ENCODE measurements at regions not wholly inside any gene's neighbourhood (a gene's known extent, or its start where the extent isn't known, plus 50 kb on each side); places are given as distances from the start of the nearest gene placed in this dataset.
"Not testable (repeated sequence)": the region's sequence is repeated elsewhere in the genome, so short reads cannot be mapped to it uniquely, and the experiment has no call there.

- WGBS (ENCODE audit: extremely low coverage, insufficient coverage, low lambda C conversion rate), result no CpG with 5 or more reads among the region's 2 CpGs
- no peak overlapping the region for H3K56ac ChIP-seq (ENCODE audit: low read length)
These were observed 229.6 kb downstream of the FBXO8 start for GRCh38 chr4:174053895-174054294.

DNA sequence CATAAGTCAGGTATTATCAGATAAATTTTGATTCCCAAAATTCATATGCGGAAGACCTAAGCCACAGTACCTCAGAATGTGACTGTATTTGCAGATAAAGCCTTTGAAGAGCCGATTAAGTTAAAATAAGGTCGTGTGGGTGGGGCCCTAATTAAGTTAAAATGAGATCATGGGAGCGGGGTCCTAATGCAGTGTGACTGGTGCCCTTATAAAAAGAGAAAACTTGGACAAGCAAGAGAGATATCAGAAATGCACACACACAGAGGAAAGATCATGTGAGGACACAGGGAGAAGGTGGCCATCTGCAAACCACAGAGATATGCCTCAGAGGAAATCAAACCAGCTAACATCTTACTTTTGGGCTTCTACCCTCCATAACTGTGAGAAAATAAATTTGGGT is 236.1 kb downstream of the FBXO8 start:
- no peak overlapping the region for H3K4ac ChIP-seq (ENCODE audit: low read depth, low read length)
- no peak overlapping the region for H3K18ac ChIP-seq (ENCODE audit: low read length)
- H3K27me3 ChIP-seq (ENCODE audit: insufficient read depth, low read length, poor library complexity), result no peaks in the 10 kb centered on the region
- no peak for DNase-seq
- no peak overlapping the region for H3K23ac ChIP-seq (ENCODE audit: low read length)
- no peaks in the 10 kb centered on the region for H3K36me3 ChIP-seq (ENCODE audit: control insufficient read depth, insufficient read depth, low read length)
- no peak overlapping the region for H4K5ac ChIP-seq (ENCODE audit: low read length)
- H2BK5ac ChIP-seq (ENCODE audit: low read length), result no peak overlapping the region
- no peak overlapping the region for H3K4me3 ChIP-seq (ENCODE audit: low read length)
- H4K8ac ChIP-seq (ENCODE audit: low read depth, low read length), result no peak overlapping the region
- H3K4me1 ChIP-seq (ENCODE audit: control insufficient read depth, low read depth, low read length), result no peaks in the 10 kb centered on the region
- no peak overlapping the region for H3K9ac ChIP-seq (ENCODE audit: low read length)
- no peak overlapping the region for H3K4me2 ChIP-seq (ENCODE audit: low read length)
- no peak overlapping the region for H2AK5ac ChIP-seq (ENCODE audit: low read length)
- H2BK15ac ChIP-seq (replicated peaks; ENCODE audit: low read depth), result no peak overlapping the region
- no peaks in the 10 kb centered on the region for H3K79me1 ChIP-seq (ENCODE audit: low read length)
- no CpG with 5 or more reads among the region's 4 CpGs for WGBS (ENCODE audit: extremely low coverage, insufficient coverage, low lambda C conversion rate)
- no peaks in the 10 kb centered on the region for H3K79me2 ChIP-seq (ENCODE audit: control insufficient read depth, insufficient read depth, low read length)
- H2BK120ac ChIP-seq (ENCODE audit: low read depth, low read length), result no peak overlapping the region
- no peak overlapping the region for H3K56ac ChIP-seq (ENCODE audit: low read length)
- no peak overlapping the region for H3K27ac ChIP-seq (ENCODE audit: low read depth, low read length)

More at GRCh38 chr4:174053895-174054294, 229.6 kb downstream of the FBXO8 start:
- Histone ChIP-seq H3K4me2 (ENCODE audit: low read length) (no peak overlapping the region), H3K27me3 (ENCODE audit: insufficient read depth, low read length, poor library complexity) (no peaks in the 10 kb centered on the region), H3K18ac (ENCODE audit: low read length) (no peak overlapping the region), H3K36me3 (ENCODE audit: control insufficient read depth, insufficient read depth, low read length) (no peaks in the 10 kb centered on the region), H3K9ac (ENCODE audit: low read length) (no peak overlapping the region), H3K79me1 (ENCODE audit: low read length) (no peaks in the 10 kb centered on the region), H3K23ac (ENCODE audit: low read length) (no peak overlapping the region), H3K79me2 (ENCODE audit: control insufficient read depth, insufficient read depth, low read length) (no peaks in the 10 kb centered on the region), H3K27ac (ENCODE audit: low read depth, low read length) (no peak overlapping the region), H2BK5ac (ENCODE audit: low read length) (no peak overlapping the region), H3K4me3 (ENCODE audit: low read length) (no peak overlapping the region), H2BK15ac (replicated peaks; ENCODE audit: low read depth) (no peak overlapping the region), H2BK120ac (ENCODE audit: low read depth, low read length) (no peak overlapping the region), H2AK5ac (ENCODE audit: low read length) (no peak overlapping the region), H3K4ac (ENCODE audit: low read depth, low read length) (no peak overlapping the region), H4K5ac (ENCODE audit: low read length) (no peak overlapping the region), H4K8ac (ENCODE audit: low read depth, low read length) (no peak overlapping the region), H3K4me1 (ENCODE audit: control insufficient read depth, low read depth, low read length) (no peaks in the 10 kb centered on the region)
- DNase-seq, result no peak

- H3K23ac ChIP-seq (ENCODE audit: low read length); H3K27me3 ChIP-seq (ENCODE audit: insufficient read depth, low read length, poor library complexity); H3K56ac ChIP-seq (ENCODE audit: low read length); H2BK5ac ChIP-seq (ENCODE audit: low read length); H2BK120ac ChIP-seq (ENCODE audit: low read depth, low read length); H2AK5ac ChIP-seq (ENCODE audit: low read length); H3K4me3 ChIP-seq (ENCODE audit: low read length); H2BK15ac ChIP-seq (replicated peaks; ENCODE audit: low read depth); H4K8ac ChIP-seq (ENCODE audit: low read depth, low read length); H3K4me1 ChIP-seq (ENCODE audit: control insufficient read depth, low read depth, low read length); H3K79me1 ChIP-seq (ENCODE audit: low read length); H4K5ac ChIP-seq (ENCODE audit: low read length); H3K4me2 ChIP-seq (ENCODE audit: low read length); H3K27ac ChIP-seq (ENCODE audit: low read depth, low read length); DNase-seq; H3K36me3 ChIP-seq (ENCODE audit: control insufficient read depth, insufficient read depth, low read length); H3K4ac ChIP-seq (ENCODE audit: low read depth, low read length); H3K9ac ChIP-seq (ENCODE audit: low read length); H3K79me2 ChIP-seq (ENCODE audit: control insufficient read depth, insufficient read depth, low read length); H3K18ac ChIP-seq (ENCODE audit: low read length): not testable (repeated sequence)
- WGBS (ENCODE audit: extremely low coverage, insufficient coverage, low lambda C conversion rate), result no CpG with 5 or more reads among the region's 2 CpGs
These were observed 237.6 kb downstream of the FBXO8 start for GRCh38 chr4:174045829-174046228.

GRCh38 chr4:174045381-174045780 is 238.1 kb downstream of the FBXO8 start:
- Histone ChIP-seq H3K4me3 (ENCODE audit: low read length) (no peak overlapping the region), H3K9ac (ENCODE audit: low read length) (no peak overlapping the region), H3K18ac (ENCODE audit: low read length) (no peak overlapping the region), H2BK120ac (ENCODE audit: low read depth, low read length) (no peak overlapping the region), H3K56ac (ENCODE audit: low read length) (no peak overlapping the region), H3K27me3 (ENCODE audit: insufficient read depth, low read length, poor library complexity) (no peaks in the 10 kb centered on the region), H3K27ac (ENCODE audit: low read depth, low read length) (no peak overlapping the region), H4K8ac (ENCODE audit: low read depth, low read length) (no peak overlapping the region), H3K79me1 (ENCODE audit: low read length) (no peaks in the 10 kb centered on the region), H3K4me2 (ENCODE audit: low read length) (no peak overlapping the region), H2AK5ac (ENCODE audit: low read length) (no peak overlapping the region), H4K5ac (ENCODE audit: low read length) (no peak overlapping the region), H3K23ac (ENCODE audit: low read length) (no peak overlapping the region), H3K36me3 (ENCODE audit: control insufficient read depth, insufficient read depth, low read length) (no peaks in the 10 kb centered on the region), H2BK5ac (ENCODE audit: low read length) (no peak overlapping the region), H3K4ac (ENCODE audit: low read depth, low read length) (no peak overlapping the region), H3K79me2 (ENCODE audit: control insufficient read depth, insufficient read depth, low read length) (no peaks in the 10 kb centered on the region), H3K4me1 (ENCODE audit: control insufficient read depth, low read depth, low read length) (no peaks in the 10 kb centered on the region), H2BK15ac (replicated peaks; ENCODE audit: low read depth) (no peak overlapping the region)
- WGBS (ENCODE audit: extremely low coverage, insufficient coverage, low lambda C conversion rate), result no CpG with 5 or more reads among the region's 1 CpG
- no peak for DNase-seq

GRCh38 chr4:174041555-174042105 is 241.8 kb downstream of the FBXO8 start:
- DNase-seq, result no peak
- WGBS (ENCODE audit: extremely low coverage, insufficient coverage, low lambda C conversion rate), result no CpG with 5 or more reads among the region's 9 CpGs
- no peak overlapping the region for H3K4me3 ChIP-seq (ENCODE audit: low read length)

GRCh38 chr4:174040287-174040686 is 243.2 kb downstream of the FBXO8 start:
- H2BK120ac ChIP-seq (ENCODE audit: low read depth, low read length), result no peak overlapping the region
- H3K79me2 ChIP-seq (ENCODE audit: control insufficient read depth, insufficient read depth, low read length), result no peaks in the 10 kb centered on the region
- no peak for DNase-seq
- no peaks in the 10 kb centered on the region for H3K36me3 ChIP-seq (ENCODE audit: control insufficient read depth, insufficient read depth, low read length)
- no peak overlapping the region for H2BK15ac ChIP-seq (replicated peaks; ENCODE audit: low read depth)
- no peak overlapping the region for H3K4me2 ChIP-seq (ENCODE audit: low read length)
- no peak overlapping the region for H3K23ac ChIP-seq (ENCODE audit: low read length)
- no peak overlapping the region for H2AK5ac ChIP-seq (ENCODE audit: low read length)
- no peak overlapping the region for H3K4me3 ChIP-seq (ENCODE audit: low read length)
- H3K4ac ChIP-seq (ENCODE audit: low read depth, low read length), result no peak overlapping the region
- no peak overlapping the region for H3K56ac ChIP-seq (ENCODE audit: low read length)
- H4K5ac ChIP-seq (ENCODE audit: low read length), result no peak overlapping the region
- no peak overlapping the region for H3K18ac ChIP-seq (ENCODE audit: low read length)
- H3K27me3 ChIP-seq (ENCODE audit: insufficient read depth, low read length, poor library complexity), result no peaks in the 10 kb centered on the region
- no peaks in the 10 kb centered on the region for H3K79me1 ChIP-seq (ENCODE audit: low read length)
- no peak overlapping the region for H4K8ac ChIP-seq (ENCODE audit: low read depth, low read length)
- no peak overlapping the region for H3K27ac ChIP-seq (ENCODE audit: low read depth, low read length)
- H3K9ac ChIP-seq (ENCODE audit: low read length), result no peak overlapping the region
- no peak overlapping the region for H2BK5ac ChIP-seq (ENCODE audit: low read length)
- H3K4me1 ChIP-seq (ENCODE audit: control insufficient read depth, low read depth, low read length), result no peaks in the 10 kb centered on the region

More at GRCh38 chr4:174041555-174042105, 241.8 kb downstream of the FBXO8 start:
- Histone ChIP-seq H3K79me1 (ENCODE audit: low read length) (no peaks in the 10 kb centered on the region), H3K27ac (ENCODE audit: low read depth, low read length) (no peak overlapping the region), H3K56ac (ENCODE audit: low read length) (no peak overlapping the region), H3K4ac (ENCODE audit: low read depth, low read length) (no peak overlapping the region), H2BK15ac (replicated peaks; ENCODE audit: low read depth) (no peak overlapping the region), H3K18ac (ENCODE audit: low read length) (no peak overlapping the region), H2BK5ac (ENCODE audit: low read length) (no peak overlapping the region), H2AK5ac (ENCODE audit: low read length) (no peak overlapping the region), H4K8ac (ENCODE audit: low read depth, low read length) (no peak overlapping the region), H3K4me2 (ENCODE audit: low read length) (no peak overlapping the region), H4K5ac (ENCODE audit: low read length) (no peak overlapping the region), H3K4me1 (ENCODE audit: control insufficient read depth, low read depth, low read length) (no peaks in the 10 kb centered on the region), H3K79me2 (ENCODE audit: control insufficient read depth, insufficient read depth, low read length) (no peaks in the 10 kb centered on the region), H2BK120ac (ENCODE audit: low read depth, low read length) (no peak overlapping the region), H3K36me3 (ENCODE audit: control insufficient read depth, insufficient read depth, low read length) (no peaks in the 10 kb centered on the region), H3K9ac (ENCODE audit: low read length) (no peak overlapping the region), H3K23ac (ENCODE audit: low read length) (no peak overlapping the region), H3K27me3 (ENCODE audit: insufficient read depth, low read length, poor library complexity) (no peaks in the 10 kb centered on the region)
